ENCODE measurements at regions not wholly inside any gene's neighbourhood (a gene's known extent, or its start where the extent isn't known, plus 50 kb on each side); places are given as distances from the start of the nearest gene placed in this dataset.

GRCh38 chr12:71243370-71243769, 85.6 kb upstream of the TSPAN8 start:
- POLR2A ChIA-PET, result no interaction called here
- H3K79me2 ChIP-seq (ENCODE audit: insufficient read depth, low read length), result no peaks in the 10 kb centered on the region

More at GRCh38 chr12:71243370-71243769, 85.6 kb upstream of the TSPAN8 start:
- in situ Hi-C loops (cut with HindIII; ENCODE audit: extremely low pct_ligation_motif_present, low pct_unique_long_range_greater_than_20kb) (no loop called here), intact Hi-C loops (cut with micrococcal nuclease; ENCODE audit: unreplicated experiment) (no loop called here)
- BruUV-seq (replicated peaks), result no TSS peak
- DNase-seq (ENCODE audit: low spot score), result no peak
- ATAC-seq, result no peak
- Histone ChIP-seq H3K4me1 (ENCODE audit: insufficient read depth, low read length) (no peaks in the 10 kb centered on the region), H2AFZ (ENCODE audit: low read length) (no peak overlapping the region), H3K9me3 (ENCODE audit: low read length) (no peaks in the 10 kb centered on the region), H3K4me3 (replicated peaks in 1 of 3; ENCODE audit: insufficient read depth in 1 of 3, low read depth in 2 of 3, low read length in 3 of 3) (no peak overlapping the region), H3K27me3 (ENCODE audit: control insufficient read depth in 1 of 2, insufficient read depth in 2 of 2, low read length in 2 of 2) (no peaks in the 10 kb centered on the region; a peak in 1 of 5 replicates), H3K4me2 (ENCODE audit: low read depth, low read length) (no peak overlapping the region), H3K27ac (ENCODE audit: extremely low read length, insufficient read depth, low read length) (no peak overlapping the region), H4K20me1 (ENCODE audit: insufficient read depth, low read length) (no peaks in the 10 kb centered on the region), H3K9ac (ENCODE audit: insufficient read depth, low read depth, low read length) (no peak overlapping the region), H3K36me3 (replicated peaks in 1 of 2; ENCODE audit: control insufficient read depth in 1 of 2, insufficient read depth in 2 of 2, low read length in 2 of 2) (no peaks in the 10 kb centered on the region)
- no peak for TF ChIP-seq RBM39 (IDR thresholded peaks at IDR 0.05; ENCODE audit: low read depth, low read length, poor library complexity, severe bottlenecking)
- TF ChIP-seq HDAC2 (CRISPR knock-in tag; IDR thresholded peaks at IDR 0.05), result no peak
- TF ChIP-seq SKI (IDR thresholded peaks at IDR 0.05; ENCODE audit: partially characterized antibody), result no peak
- TF ChIP-seq HIC2 (CRISPR knock-in tag; IDR thresholded peaks at IDR 0.05; ENCODE audit: low read depth), result no peak
- TF ChIP-seq E2F2 (CRISPR knock-in tag; IDR thresholded peaks at IDR 0.05; ENCODE audit: borderline replicate concordance), result no peak
- no peak for TF ChIP-seq PREB (CRISPR knock-in tag; IDR thresholded peaks at IDR 0.05)
- CTCF ChIA-PET (ENCODE audit: low intra/inter-chr PET ratio, low total read pairs), result no interaction called here
- FAIRE-seq, result no peak
- 3% methylated on average over 1 of the region's 1 CpG for WGBS (ENCODE audit: low lambda C conversion rate)
